SW480 (cell line): ENCODE measurements at regions not wholly inside any gene's neighbourhood (a gene's known extent, or its start where the extent isn't known, plus 50 kb on each side); places are given as distances from the start of the nearest gene placed in this dataset.
"Not testable (repeated sequence)": the region's sequence is repeated elsewhere in the genome, so short reads cannot be mapped to it uniquely, and the experiment has no call there.

Experiments
- DNase-seq: peaks from one replicate; pipeline ENCODE4 v3.0.0-alpha.2; 2016; ENCODE audit warnings: low spot score

DNA sequence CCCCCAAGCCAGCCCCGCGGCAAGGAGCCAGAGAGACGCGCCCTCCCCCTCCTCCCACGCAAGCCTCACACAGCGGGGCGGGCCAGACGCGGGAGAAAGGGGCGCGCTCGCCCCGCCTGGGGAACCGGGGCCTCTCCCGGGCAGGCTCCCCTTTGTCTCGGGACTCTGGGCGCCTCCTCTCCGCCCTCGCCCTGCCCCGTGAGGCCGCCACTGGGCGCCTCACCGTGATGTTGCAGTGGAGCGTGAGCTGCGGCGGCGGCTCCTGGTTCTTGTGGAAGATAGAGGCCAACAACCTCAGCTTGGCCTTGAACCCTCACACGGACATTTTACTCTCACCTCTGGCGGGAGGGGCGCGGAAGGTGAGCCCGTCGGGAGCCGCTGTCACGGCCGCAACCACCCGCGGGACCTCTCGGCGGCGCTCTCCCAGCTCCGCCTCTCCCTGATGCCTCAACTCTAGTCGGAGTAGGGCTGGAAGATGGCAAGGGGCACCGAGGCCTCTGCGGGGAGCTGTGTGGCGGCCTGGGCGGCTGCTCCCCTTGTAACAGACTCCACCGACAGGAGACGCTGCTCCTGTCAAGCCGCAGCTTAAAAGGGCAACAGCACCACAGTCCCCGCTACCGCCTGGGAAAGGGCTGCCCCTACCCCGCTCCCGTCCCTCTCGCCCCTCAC is 179.2 kb upstream of the ZSCAN2 start:
- not testable (repeated sequence) for DNase-seq

DNA sequence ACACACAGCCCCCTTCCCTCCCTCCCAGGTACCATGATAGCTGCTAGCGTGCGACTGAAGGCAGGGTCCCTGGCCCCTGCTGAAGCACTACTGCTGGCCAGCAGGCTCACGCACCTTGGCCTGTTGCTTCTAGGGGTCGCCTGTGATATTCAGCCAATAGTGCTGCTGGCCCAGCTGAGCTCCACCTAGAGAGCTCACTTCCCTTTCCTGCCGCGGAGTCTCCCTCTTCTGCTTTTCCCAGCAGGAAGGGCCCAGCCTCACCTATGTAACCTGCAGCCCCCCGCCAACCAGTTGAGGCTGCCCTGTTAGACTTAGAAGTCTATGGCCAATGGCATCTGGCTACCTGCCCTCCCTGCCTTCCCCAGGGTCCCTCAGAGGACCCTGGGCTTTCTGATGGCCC is 175.5 kb upstream of the ZSCAN2 start:
- DNase-seq = not testable (repeated sequence)

DNA sequence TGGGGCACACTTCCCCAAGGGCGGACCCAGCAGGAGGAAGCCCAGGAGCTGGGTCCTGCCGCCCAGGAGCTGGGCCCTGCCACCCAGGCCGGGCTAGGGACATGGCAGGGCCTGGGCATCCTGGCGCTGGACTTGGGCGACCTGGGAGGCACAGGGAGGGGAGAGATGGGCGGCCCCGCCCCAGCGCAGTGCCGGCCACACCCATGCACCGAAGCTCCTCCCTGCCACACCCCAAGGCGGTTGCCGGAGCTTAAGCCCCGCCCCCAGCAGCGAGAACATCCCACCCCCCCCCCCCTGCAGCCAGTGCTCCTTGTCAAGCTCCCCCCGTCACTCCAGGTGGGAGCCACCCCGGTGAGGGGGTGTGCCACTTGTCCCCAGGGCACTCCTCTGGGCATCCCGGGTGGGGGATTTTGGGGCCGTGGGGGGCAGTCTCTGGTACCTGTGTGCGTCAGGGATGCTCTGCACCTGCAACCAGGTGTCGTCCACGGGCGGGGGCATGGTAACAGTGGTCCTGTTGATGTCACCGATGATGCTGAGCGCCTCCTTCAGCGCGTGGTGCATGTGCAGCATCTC is 127.4 kb upstream of the ZSCAN2 start:
- DNase-seq = not testable (repeated sequence)

DNA sequence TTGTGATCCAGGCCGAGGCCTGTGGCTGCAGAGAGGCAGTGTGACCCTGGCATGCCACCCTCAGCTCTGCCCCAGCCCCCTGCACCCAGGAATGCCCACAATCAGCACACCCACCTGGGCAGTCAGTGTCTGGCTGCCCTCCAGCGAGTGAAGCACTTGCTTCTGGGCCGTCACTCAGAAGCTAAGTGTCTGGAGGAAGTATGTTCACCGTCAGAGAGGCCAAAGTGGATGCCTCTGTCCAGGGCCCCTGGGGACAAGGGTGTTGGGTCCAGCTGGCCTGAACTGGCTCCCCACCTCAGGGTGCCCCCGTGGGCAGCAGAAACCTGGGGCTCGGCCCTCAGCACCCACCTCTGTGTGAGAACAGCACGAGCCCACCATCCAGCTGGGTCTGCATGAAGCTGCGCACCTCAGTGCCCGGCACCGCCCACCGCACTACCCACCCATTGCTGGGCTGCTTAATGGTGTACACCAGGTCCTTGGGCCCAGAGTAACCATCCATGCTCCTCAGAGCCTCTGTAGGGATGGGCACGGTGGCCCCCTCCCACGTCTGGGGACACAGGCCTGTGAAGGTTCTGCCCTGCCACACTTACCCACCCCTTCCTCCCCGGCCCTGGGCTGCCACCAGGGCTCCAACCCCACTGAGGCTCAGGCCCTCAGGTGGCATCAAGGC is 124.3 kb upstream of the ZSCAN2 start:
- not testable (repeated sequence) for DNase-seq

DNA sequence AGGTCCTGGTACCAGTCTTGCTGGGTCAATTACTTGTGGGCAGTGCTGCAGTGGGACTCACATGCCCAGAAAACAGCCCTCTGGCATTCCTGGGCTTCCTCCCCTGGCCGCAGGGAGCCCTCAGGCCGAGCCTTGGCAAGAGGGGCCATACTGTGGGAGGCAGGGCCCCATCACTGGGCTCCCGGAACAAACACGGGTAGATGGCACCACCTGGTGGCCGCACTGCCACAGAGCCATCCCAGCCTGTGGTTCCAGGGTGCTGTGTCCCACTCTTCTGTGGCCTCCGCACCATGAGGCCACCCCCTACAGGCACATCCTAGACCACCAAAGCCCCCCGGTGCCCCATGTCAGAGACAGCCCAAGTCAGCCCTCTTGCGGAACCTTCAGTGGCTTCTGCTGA is 123.3 kb upstream of the ZSCAN2 start:
- not testable (repeated sequence) for DNase-seq

DNA sequence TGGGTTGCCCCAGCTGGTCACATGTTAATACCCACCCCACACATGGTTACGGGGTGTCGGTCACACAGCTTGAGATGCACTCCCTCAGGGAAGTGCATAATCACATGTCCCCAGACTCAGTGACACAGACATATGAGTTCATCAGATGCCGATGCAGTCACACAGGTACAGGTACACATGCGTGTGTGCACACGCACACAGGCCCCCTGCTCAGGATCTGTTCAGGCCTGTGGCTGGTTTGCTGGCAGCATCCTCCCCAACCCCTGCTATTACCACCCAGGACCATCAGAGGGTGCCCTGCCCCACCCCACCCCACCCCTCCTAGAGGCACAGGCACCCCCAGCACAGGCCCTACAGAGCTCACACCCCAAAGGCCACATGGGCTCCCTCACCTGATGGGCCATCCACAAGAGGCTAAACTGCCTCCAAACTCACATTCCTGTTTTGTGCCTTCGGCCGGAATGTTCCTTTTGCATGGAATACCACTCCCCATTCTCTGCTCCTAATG is 120.6 kb upstream of the ZSCAN2 start:
- not testable (repeated sequence) for DNase-seq

DNA sequence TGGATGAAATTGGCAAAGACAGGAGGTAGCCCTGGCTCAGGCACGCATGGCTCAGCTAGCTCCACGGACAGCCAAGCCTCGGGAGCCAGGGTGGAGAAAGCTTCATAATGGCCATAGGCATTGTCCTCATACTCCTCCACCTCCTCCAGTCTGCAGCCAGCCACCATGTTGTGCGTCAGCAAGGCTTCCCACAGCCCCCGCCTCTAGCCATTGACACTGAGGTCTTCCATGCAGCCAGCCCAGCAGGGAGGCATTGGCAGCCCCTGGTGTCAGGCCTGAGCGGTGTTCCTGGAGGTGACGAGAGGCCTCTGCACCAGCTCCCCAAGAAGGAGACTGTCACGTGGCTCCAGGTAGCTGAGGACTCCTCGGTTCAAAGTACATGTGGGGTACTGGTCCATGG is 117.0 kb upstream of the ZSCAN2 start:
- not testable (repeated sequence) for DNase-seq

DNA sequence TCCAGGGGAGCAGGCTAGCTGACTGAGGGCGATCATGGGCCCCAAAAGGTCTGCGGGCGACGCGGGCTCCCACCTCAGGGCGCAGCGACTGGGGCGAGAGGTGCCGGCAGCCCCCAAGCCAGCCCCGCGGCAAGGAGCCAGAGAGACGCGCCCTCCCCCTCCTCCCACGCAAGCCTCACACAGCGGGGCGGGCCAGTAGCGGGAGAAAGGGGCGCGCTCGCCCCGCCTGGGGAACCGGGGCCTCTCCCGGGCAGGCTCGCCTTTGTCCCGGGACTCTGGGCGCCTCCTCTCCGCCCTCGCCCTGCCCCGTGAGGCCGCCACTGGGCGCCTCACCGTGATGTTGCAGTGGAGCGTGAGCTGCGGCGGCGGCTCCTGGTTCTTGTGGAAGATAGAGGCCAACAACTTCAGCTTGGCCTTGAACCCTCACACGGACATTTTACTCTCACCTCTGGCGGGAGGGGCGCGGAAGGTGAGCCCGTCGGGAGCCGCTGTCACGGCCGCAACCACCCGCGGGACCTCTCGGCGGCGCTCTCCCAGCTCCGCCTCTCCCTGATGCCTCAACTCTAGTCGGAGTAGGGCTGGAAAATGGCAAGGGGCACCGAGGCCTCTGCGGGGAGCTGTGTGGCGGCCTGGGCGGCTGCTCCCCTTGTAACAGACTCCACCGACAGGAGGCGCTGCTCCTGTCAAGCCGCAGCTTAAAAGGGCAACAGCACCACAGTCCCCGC is 100.5 kb upstream of the ZSCAN2 start:
- DNase-seq = not testable (repeated sequence)

DNA sequence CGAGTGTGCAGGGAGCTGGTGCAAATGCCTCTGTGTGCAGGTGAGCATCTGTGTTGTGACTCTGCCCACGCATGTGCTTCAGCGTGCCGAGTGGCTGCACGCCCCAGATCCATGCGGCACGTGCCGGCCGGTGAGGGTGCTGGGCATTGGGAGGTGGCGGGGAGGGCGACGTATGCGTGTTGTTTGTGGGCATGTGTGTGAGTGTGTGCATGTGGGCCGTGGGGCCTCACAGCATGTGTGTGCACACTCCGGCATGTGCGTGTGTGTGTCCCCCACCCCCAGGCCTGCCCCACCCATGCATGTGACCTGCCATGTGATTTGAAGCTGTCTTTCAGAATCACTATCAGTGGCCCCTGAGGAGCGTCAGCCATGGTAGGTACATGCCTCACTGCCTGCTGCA is 97.7 kb upstream of the ZSCAN2 start:
- not testable (repeated sequence) for DNase-seq

DNA sequence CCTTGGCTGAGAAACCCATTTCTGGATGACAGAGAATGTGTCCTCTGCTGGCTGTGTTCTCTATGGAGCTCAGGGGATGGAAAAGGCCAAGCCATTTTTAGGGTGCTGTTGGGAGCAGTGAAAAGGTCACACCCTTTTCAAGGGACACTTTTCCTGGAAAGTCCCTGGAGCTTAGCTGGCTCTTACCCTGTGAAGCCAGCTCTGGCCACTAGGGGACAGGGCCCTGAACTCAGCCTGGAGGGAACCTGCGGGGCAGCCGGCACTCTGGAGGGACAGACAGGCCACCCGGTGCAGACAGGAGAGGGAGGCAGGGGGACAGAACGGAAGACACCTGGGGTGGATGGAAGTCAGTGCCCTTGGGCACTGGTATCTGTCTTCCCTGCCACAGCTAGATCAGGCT is 95.3 kb upstream of the ZSCAN2 start:
- DNase-seq = not testable (repeated sequence)

DNA sequence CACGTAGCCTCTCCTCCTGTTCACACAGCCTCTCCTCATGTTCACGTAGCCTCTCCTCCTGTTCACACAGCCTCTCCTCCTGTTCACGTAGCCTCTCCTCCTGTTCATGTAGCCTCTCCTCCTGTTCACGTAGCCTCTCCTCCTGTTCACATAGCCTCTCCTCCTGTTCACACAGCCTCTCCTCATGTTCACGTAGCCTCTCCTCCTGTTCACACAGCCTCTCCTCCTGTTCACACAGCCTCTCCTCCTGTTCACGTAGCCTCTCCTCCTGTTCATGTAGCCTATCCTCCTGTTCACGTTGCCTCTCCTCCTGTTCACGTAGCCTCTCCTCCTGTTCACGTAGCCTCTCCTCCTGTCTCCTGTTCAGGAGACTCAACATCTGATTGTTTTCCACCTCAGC is 88.5 kb upstream of the ZSCAN2 start:
- DNase-seq = not testable (repeated sequence)

DNA sequence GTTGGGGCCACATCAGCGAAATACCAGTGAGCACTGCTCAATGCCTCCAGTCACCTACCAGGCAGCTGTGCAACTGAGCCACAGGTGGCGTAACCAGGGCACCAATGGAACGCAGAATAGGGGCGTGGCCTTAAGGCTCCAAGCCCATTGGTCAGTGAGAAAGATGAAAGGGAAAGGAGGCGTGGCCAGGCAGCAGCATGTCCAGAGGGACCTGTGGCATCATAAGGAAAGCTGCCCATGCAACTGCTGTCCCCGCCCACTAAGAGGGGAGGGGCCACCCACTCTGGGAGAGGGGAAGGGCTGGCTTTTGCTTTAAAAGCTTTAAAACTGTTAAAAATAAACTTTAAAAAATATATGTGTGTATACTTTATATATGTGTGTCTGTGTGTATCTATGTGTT is 84.0 kb upstream of the ZSCAN2 start:
- peak; percentile 1 for DNase-seq

DNA sequence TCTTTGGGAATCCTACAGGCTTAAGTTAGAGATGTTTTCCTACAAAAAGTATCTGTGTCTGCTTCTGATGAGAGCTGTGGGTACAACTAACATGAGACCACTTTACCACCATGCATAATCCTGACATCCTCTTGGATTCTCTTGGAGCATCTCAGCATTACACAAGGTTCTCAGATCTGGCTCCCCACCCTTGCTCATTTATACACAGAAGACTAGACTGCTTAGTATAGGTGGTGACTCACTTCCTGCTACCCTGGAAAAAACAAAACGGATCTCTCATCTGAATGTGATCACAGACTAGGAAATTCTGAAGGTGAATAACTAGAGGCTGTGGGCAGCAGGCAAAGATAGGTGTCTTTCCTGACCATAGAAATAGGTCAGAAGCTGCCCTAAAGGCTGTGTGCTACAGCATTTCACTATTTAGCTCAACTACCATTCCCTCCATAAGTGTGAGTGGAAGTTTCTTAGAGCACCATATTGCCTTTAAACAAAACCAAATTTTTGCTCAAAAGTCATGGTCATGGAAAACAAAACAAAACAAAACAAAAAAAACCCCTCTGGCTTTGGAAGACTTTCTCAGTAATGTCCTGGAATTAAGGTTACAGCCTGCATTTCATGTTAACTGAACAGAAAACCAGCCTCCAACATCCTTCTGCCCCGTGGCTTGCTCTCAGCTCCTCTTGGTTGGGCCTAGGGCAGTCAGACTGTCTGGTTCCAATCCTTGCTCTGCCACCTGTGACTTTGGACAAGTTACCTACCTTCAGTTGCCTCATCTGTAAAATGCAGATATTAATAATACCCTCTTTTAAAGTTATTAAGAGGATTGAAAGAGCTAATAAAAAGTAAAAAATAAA is 75.1 kb upstream of the ZSCAN2 start:
- DNase-seq = not testable (repeated sequence)

DNA sequence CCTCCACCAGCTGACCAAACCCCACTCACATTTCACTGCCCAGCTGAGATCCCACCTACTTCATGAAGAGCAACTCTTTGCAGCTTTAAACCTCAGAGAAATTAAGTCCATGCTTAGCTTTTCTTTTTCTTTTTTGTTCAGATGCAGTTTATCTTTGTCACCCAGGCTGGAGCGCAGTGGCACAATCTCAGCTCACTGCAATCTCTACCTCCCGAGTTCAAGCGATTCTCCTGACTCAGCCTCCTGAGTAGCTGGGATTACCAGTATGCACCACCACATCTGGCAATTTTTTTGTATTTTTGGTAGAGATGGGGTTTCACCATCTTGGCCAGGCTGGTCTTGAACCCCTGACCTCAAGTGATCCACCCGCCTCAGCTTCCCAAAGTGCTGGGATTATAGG is 70.1 kb upstream of the ZSCAN2 start:
- DNase-seq = not testable (repeated sequence)

DNA sequence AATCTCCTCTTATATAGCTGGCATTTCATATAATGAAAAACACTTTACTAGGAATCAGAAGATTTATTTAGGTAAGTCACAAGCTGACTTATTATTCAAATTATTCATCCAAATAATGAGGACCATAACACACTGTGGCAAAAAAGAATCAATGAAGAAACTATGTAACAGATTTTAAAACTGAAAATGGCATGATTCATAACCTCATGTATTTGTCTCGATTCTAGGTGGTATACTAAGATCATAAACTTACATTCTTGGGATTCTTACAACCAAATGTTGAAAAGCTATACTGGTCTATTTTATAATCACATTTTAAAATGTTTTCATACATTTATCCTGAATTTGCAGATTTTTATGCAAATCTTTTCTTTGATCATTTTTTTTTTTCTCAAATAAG is 69.6 kb upstream of the ZSCAN2 start:
- not testable (repeated sequence) for DNase-seq

DNA sequence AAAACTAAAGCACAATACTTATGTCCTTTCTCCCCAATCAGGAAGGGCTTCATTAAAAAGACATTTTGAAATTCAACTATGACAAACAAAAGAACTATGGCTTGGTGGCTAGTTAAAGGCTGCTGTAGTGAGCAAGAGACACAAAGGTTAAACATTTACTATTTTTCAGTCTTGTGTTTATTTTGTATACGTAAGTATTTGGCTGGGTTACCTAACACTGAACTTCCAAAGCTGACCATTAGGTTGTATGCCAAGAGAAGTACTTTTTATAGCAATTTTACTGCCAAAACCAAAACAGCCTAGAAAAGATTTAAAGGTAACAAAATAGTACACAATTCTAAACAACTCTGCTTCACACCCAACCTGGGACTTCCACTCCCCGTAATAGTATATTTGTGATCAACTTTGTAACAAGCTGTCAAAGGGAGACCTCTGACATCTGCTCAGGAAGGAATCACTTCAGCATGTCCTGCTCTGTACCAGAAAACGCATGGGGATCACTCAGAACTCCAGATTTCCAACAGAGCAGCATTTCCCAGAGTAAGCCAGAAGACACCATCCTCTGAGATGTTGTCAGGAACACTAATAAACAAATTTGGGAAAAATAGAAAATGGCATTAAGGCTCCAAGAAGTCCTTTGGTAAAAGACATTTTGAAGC is 69.0 kb upstream of the ZSCAN2 start:
- DNase-seq = peak; percentile 12

DNA sequence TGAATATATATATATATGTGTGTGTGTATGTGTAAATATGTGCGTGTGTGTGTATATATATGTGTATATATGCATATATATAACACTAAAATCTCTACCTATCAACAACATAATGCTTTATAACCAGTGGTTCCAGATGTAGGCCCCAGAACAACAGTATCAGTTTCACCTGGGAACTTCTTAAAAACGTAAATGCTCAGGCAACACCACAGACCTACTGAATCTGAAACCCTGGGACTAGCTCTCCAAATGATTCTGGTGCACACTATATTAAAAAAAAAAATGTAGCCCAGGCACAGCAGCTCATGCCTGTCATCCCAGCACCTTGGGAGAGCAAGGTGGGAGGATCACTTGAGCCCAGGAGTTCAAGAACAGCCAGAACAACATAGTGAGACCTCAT is 67.1 kb upstream of the ZSCAN2 start:
- not testable (repeated sequence) for DNase-seq

DNA sequence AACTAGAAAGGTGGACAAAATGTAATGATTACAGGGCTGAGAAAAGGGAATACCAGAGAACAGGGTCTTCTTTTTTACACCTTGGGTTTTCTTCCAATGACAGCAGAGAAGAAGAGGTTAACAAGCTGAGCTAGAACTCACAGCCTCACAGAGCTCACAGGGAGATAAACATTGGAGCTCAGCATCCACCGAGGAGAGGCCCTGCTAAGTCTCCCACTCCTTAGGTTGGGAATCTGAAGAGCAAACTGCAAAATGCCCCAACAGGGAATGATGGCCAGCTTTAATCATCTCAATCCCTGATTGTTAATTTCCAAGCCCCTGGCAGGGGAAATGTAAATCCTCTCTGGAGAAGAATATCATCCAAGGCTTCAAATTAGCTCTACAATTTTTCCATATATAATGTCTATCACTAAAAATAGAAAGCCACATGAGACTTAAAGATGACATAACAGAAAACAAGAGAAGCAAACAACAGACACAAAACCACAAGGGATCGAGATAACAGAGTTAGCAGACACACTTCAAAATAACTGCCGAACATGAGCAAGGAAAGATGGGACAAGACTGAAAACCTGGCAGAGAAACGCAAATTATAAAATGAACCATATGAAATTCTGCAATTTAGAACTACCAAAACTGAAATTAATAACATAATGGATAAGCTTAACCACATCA is 66.1 kb upstream of the ZSCAN2 start:
- not testable (repeated sequence) for DNase-seq

DNA sequence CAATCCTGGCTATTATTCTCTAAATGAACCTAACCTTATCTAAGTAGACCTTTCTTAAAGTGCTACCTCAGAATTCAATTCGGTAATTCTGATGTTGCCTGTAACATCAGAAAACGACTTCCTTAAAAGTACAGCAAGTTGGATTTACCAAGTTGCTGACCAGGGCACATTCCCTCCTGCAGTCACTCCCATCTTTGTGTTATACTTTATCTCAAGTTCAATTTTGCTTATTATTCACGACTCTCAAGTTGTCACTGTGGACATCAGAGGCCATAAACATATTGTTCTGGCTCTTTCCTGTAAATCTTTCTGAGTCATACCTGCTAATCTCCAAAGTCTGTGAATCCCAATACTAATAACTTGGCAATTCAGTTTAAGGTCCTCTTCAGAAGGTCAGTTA is 64.6 kb upstream of the ZSCAN2 start:
- DNase-seq = not testable (repeated sequence)

DNA sequence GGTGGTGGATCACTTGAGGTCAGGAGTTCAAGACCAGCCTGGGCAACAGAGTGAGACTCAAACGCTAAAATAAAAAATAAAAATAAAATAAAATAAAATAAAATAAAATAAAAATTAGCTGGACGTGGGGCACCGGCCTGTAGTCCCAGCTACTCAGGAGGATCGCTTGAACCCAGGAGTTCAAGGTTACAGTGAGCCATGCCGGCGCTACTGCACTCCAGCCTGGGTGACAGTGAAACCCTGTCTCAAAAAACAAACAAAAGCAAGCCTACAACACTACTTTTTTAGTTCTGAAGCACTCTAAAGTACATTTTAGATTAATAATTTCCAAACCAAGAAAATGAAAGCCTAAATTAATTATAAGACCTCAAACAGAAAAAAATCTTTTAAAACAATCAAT is 56.2 kb upstream of the ZSCAN2 start:
- not testable (repeated sequence) for DNase-seq
